Embryonic facial prominence (tissue), 1 donor: ENCODE measurements at regions not wholly inside any gene's neighbourhood (a gene's known extent, or its start where the extent isn't known, plus 50 kb on each side); places are given as distances from the start of the nearest gene placed in this dataset.
"Not testable (repeated sequence)": the region's sequence is repeated elsewhere in the genome, so short reads cannot be mapped to it uniquely, and the experiment has no call there.

ENCODE experiments used
- DNase-seq: peaks from one replicate; pipeline ENCODE4 v3.0.0-alpha.2; 2016; ENCODE audit errors: extremely low spot score

DNA sequence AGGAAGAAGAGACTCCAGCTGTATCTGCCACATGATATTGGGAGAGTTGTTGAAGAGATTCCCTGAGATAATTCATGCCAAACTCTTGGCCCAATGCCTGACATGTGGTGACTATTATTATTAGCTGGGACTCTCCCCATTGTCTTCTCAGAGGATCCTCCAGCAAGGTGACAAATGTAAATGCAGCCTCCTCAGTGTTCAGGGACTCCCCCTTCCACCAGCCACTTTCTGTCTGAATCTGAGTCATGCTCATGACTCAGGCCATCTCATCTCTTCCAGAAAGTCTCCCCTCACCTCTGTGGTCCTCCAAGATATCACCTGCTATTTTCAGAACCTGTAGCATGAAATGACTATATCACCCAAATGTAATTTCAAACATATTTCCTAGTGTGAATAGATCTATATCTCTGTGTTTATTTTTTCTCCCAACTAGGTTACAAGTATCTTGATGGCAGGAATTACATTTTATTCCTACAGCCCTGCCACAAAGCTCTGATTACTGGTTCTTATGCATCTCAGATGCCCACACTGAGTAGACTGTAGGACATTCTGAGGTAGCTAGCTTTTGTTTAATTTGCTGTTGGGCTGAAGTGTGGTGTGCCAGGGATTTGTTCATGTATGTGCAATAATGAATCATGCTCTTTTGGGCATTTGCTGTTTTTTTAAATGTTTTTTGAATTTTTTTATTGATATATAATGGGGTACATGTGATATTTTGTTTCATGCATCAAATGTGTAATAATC is 126.6 kb upstream of the IL12B start:
- no peak for DNase-seq

DNA sequence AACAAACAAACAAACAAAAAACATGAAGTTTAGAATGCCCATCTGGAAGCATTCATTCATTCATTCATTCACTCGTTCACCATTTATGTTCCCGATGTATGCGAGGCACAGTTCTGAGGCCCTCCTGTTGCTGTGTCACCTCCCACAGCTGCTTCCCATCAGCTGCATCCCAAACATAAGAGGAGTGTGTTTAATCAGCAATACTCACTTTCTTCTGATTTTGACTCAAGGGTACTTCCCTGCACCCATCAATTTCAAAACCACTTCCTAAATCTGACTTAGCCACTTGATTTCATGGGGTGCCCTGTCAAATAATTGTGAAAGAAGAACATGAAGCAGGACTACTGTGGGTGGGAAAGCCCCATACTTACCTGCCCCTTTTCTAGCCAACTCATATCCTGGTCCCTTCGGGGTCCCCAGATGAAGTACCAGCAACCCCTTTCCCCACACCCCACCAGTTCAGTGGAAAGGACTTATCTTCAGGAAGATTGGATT is 128.0 kb upstream of the IL12B start:
- no peak for DNase-seq

DNA sequence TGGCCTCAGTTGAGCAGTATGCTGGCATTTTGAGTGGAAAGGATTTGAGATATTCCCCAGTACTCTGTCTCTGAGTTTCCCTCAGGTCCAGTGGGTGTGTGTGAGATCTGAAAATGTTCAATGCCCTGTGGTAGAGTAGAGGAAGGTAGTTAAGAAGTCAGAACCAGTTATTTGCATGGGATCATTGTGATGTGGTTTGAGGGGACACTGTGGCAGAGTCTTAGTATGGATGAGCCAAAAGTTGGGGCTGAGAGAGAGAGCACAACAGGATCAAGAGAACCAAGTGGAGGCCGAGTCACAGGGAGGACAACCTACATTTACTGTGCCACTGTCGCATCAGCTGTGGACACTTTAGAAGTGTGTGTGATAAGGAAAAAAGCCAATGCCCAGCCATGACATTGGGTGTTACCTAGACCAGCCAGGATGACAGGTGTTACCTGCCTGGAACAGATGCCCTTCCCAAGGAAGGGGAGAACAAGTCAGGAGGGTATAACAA is 128.9 kb upstream of the IL12B start:
- no peak for DNase-seq

DNA sequence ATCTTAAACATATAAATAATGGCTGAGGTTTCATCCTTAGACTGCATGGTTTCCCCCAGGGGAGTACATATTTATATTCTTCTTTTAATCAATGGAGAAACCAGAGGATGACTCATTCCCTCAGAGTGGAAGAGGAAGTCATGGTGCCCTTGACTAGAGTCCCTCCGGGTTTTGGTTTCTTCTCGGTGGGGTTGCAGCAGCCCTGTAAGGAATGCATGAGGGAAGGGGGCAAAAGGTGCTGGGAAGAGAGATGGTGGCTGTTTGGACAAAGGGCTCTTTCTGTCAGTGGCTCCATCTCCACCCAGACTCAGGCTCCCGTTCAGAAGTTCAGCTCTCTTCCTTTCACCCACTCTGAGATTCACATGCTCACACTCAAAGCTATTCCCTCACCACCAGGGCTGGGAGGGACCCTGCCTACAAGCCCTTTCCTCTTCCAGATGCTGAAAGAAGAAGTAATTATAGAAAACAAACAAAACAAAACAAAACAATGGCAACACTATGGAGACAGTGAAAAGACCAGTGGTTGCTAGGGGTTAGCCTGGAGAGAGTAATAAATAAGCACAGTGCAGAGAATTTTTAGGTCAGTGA is 129.8 kb upstream of the IL12B start:
- DNase-seq = no peak

DNA sequence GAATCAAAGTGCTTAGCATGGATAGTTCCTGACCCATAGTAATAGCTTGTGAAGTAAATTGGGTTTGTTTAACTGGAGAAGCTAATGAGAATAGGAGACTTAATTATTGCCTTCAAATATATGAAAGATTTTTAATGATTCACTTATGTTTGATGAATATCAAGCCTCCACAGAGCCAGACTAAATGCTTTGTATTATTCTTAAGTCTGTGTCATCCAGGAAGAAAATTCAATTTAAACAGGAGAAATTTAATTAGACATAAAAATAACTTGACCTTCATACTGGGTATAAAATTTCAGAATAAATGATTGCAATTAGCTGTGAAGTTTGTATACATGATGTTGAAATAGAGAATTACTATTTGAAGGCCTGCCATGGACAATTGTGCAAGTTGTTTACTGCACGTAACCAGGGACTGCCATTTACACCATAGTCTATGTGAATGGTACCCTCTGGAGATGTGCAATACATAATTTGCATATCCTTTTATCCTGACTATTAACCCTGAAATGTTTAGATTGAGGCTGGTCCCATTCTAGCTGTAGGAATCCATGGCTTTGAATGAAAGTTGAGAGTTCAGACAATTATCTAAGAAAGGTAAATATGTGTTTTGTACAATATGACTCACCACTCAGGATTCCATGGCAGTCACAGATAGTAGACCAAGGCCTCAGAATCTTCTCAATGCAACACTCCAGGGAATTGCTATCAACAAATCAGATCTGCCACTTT is 133.5 kb upstream of the IL12B start:
- no peak for DNase-seq

DNA sequence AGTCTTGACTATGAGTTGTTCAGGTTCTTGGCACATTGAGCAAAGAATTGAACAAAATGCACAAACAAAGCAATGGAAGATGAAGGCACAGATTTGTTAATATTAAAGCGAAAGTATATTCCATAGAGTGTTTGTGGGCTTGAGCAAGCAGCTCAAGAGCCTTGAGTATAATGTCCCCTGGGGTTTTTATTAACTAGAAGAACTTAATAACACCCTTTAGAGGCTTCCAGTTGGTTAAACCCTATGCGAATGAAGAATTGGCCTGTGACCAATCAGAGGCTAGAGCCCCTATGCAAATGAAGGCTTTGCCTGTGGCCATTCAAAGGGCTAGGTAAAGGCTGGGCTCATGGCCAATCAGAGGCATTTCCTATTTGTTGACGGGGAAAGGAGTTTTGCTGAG is 135.3 kb upstream of the IL12B start:
- no peak for DNase-seq

DNA sequence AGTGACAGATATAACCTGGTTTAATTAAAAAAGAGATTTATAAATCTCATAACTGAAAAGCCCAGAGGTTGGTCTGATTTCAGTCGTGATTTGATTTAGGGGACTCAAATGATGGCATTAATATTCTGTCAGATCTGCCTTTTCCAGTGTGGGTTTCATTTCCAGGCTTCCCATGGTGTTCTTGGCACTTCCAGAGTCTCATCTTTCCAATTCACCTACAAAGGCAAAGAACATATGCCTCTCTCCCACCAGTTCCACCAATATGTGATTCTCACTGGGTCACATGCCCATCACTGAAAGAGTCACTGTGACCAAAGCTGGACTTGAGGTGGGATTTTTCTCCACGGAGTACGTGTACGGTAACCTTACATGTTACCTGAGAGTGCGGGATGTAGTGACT is 137.4 kb upstream of the IL12B start:
- no peak for DNase-seq

DNA sequence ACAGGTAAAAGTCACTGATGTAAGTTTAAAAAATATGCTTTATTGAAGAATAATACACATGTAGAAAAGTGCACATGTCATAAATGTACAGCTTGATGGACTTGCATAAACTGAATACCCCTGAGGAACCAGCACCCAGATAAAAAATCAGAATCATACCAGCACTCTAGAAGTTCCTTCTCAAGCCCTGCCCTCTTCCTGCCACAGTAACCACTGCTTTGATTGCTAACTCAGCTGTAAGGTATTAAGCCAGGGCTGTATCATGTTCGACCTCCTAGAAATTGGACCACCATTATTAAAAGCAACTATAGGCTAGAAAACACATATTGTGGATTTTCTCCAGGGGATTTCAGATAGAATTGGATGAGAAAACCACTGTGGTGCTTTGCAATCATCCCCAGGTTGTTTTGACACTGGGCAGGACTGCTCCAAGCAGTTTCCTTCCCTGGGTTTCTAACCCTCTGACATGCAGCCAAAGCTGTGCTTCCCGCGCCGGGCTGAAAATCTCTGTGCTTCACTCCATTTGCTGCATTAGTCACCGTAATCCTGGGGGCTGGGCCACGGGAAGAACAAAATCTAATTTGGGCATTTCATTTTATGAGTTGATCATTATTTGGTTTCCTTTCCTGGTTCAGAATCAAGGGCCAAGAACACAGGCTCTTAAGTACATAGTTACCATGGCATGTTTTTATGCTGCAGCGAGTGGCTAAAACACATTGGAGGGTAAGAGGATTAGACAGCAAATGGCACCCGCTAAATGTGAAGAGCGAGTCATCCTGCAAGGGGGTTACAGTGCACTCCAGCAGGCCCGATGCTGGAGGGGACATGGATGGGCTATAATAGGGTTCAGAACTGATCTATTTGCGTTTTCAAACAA is 139.4 kb upstream of the IL12B start:
- DNase-seq = no peak

DNA sequence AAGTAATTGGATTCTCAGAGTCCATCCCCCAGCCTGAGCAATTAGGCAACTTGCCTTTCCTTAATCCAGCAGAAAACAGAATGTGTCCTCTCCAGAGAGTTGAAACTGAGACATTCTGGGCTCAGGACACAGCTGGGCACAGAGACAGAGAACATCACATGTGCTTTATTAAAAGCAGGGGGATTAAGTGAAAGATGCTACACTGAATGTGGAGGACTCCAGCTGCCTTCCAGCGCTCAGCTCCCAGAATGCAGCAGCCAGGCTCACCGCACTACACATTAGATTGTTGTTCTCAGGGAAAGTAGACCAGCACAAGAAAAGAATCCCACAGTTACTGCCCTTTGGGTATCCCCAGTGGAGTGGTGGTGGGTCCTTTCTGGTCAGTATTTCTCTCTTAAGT is 141.6 kb upstream of the IL12B start:
- DNase-seq = no peak

DNA sequence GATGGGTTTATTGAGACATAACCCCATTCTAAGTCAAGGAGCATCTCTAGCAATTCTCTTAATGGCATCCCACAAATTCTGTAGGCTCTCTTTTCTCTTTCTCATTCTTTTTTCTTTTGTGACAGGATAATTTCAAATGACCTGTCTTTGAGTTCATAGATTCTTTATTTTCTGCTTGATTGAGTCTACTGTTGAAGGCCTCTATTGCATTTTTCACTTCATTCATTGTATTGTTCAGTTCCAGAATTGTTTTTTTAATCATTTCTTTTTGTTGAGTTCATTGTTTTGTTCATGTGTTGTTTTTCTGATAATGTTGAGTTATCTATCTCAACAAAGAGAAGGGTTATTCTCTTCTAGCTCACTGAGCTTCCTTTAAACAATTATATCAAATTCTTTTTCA is 144.7 kb upstream of the IL12B start:
- DNase-seq = no peak

DNA sequence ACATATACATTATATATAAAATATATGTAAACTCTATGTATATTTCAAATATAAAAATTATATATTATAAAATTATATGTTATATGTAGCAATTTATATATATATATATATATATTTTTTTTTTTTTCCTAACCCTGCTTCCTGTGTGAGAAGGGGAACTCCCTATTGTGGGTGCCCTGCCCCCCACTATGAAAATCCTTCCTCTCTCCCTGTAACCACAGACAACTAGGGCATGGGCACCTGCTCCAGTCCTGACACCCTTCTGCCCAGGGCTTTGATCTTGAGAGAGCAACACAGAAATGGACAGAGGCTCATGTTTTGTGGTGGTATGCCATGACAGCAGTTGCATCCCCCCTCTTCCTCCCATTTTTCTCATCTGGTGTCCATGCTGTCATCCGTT is 148.7 kb upstream of the IL12B start:
- no peak for DNase-seq

DNA sequence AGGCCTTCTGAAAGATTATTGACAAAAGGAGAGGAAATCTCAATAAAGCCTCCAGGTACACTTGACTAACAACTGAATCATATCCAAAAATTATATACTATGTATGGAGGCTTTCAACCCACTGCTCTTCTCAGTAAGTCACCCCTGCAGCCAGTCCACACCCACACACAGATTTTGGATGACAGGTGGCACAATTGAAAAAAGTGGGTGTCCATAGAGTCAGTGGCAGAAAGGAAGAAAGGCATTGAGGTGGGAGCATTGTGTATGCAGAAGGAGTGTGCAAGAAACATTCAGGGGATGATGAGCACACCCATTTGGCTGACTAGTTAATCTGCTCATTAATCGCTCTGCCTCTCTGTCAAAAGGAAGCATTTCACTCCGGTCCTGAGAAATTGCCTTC is 150.6 kb upstream of the IL12B start:
- no peak for DNase-seq

DNA sequence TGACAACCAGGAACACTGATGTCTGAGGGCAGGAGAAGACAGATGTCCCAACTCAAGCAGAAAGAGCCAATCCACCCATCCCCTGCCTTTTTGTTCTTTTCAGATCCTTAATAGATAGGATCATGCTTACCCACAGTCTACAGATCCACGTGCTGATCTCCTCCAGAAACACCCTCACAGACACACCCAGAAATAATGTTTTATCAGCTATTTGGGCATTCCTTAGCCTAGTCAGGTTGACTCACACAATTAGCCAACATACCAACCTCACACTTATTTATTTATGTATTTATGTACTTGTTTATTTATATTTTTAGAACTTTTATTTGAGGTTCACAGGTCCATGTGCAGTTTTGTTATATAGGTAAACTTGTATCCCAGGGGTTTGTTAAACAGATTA is 151.5 kb upstream of the IL12B start:
- no peak for DNase-seq

DNA sequence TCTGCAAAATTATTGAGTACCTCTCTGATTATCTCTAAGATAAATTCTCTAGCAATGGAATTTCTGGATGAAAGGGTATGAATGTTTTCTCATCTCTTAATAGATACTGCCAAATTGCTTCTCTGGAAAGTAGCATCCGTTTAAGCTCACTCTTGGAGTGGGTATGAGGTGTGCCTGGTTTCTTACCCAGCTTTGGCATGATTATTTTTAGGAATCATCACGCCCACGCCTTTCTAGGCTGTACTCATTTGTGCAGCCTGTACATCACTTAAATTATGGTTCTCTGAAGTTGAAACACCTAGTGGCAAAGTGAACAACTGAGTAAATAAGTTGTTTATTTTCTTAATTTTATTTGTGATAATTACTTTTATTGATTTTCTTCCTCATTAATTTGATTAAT is 156.5 kb upstream of the IL12B start:
- DNase-seq = no peak

DNA sequence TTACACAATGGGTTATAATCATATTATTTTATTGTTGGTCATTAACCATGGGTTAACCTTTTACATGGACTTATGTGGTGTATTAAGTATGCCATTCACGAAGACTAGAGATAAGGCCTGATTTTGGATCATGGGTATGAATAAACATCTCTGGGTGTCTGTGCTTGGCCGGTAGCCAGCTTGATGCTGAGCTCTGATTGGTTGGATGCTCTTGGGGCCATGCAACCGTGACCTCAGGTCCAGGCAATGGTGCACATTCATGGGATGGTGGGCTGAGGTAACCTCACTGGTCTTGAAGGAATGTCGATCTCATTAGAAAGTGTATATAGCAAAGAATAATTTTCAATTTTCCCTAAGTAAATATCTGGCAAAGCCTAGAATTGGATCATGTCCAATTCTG is 158.2 kb upstream of the IL12B start:
- no peak for DNase-seq

DNA sequence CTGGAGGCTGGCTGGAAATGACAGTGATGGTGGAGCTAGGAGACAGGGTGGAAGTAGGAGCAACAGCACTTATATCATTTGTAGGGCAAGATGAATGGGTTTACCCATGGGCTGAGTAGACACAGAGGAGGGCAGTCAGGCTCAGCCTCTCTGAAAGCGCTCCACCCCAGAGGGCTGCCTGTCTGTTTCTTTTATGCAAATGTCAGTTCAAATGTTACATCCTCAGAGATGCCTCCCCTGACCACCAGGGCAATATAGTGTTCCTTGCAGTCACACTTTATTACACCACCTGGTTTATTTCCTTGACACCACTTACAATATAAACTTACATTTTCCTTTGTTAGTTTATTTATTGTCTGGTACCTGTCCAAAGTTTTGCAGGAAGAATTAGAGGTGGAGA is 159.5 kb upstream of the IL12B start:
- DNase-seq = no peak

DNA sequence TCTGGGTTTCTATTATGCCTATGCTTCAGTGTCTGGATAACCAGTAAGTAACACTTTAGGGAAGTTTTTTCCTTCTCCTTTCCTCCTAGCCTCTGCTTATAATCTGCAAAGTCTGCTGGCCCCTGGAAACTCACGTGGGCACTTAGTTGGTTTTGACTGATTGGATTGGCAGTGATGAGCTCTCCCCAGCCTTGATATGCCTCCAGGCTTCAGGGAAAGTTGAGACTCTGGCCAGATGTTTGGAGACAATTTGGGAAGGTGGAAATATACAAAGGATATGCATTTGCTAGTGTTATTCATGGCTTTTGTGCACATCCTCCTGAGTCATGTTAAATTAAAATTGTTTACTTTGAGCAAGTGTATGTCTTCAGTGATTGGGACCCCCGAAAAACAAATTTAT is 160.2 kb upstream of the IL12B start:
- no peak for DNase-seq

DNA sequence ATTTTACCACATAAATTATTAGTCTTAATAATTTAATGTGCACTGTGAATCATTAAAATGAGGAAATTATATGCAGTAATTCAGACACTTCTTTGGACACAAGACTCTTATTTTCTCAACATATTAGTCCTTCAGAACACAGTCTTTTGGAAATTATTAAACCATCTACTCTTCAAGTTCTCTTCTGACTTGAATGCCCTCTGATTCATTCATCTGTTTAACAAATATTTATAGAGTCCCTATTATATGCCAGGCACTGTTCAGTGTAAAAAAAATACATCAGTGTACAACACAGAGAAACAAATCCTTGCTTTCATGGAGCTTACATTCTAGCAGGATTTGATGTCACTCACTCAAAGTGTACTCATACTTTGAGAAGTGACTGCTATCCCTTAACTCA is 163.4 kb upstream of the IL12B start:
- no peak for DNase-seq

DNA sequence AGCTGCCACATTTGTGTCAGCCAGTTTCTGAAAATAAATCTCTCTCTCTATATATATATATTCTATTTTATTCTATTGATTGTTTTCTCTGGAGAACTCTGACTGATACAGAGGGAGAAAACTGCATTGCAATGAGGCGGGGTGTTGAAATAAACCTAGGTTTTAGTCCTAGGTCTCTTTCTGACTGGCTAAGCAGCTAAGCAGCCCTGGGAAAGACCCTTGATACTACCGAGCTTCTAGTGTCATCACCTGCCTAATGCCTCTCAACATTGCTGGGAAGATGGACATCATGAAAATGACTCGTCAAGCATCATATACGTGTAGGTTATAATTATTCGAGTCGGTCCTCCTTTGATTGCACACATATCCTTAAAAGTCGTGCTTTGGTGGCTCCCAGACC is 166.5 kb upstream of the IL12B start:
- DNase-seq = no peak

DNA sequence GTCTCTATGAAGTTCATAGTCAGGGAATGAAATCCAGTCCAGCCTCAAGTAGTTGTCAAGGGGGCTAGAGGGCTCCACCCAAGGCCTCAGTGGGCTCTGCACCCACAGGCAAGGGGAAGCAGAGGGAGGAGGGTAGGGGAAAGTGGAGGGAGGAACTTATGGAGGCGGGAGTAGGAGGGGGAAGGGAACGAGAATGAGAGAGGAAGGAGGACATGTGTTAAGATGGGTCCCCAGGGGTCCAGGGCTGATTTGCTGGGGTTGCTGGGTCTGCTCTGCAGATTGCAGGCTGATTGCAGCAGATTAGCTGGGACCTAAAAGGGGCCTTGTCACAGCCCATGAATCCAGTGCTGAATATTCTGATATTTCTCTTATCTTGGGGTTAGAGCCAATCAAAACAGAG is 166.9 kb upstream of the IL12B start:
- no peak for DNase-seq

DNA sequence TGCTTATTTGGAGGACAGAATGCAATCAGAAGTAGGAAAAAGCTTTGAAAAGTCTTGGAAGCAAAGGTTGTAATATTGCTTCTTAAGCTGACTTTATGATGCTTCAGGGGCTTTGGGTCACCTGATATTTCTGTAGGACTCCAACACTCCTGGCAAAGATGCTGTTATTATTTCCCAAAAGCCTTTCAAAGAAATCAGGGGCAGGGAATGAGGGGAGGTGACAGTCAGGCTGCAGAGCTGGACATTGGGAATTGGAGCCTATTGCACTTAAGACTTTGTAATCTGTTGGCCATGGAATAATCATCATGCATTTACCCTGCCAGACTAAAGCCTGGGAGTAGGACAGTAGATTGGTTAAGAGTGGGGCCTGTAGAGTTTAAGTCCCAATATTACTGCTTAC is 168.3 kb upstream of the IL12B start:
- DNase-seq = no peak

DNA sequence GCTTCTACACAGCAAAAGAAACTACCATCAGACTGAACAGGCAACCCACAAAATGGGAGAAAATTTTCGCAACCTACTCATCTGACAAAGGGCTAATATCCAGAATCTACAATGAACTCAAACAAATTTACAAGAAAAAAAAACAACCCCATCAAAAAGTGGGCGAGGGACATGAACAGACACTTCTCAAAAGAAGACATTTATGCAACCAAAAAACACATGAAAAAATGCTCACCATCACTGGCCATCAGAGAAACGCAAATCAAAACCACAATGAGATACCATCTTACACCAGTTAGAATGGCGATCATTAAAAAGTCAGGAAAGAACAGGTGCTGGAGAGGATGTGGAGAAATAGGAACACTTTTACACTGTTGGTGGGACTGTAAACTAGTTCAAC is 171.8 kb upstream of the IL12B start:
- DNase-seq = not testable (repeated sequence)
